ENCODE measurements at regions not wholly inside any gene's neighbourhood (a gene's known extent, or its start where the extent isn't known, plus 50 kb on each side); places are given as distances from the start of the nearest gene placed in this dataset.
A peak's percentile ranks its signal among the peaks of the same experiment; 100 is the strongest.
"Not testable (repeated sequence)": the region's sequence is repeated elsewhere in the genome, so short reads cannot be mapped to it uniquely, and the experiment has no call there.

DNA sequence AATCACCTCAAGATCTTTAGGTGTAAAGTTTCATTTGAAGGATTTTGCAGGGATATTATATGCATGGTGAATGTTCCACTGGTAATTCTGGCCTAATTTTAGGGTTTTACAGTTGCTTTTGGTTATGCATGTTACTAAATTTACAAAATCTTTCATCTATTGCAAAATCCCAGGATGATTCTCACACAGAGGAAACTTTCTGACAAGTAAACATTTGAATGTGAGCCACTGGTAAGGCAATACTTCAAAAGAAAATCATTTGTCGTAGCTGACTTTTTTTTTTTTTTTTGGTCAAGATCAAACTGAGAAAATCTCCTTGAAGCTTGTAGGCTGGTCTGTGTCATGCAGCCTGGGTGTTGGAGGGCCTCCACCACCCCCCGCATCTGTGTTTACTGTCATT, 141.9 kb upstream of the EXOC2 start:
- no peak for DNase-seq

DNA sequence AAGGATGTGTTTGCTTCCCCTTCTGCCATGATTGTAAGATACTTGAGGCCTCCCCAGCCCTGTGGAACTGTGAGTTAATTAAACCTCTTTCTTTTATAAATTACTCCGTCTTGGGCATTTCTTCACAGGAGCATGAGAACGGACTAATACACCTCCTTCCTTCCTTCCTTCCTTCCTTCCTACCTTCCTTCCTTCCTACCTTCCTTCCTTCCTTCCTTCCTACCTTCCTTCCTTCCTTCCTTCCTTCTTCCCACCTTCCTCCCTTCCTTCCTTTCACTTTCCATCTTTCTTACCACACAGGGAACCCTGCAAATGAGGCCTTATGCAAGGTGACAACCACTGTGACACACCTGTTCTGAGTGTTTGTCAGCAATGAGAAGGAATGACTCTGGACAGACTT, 141.3 kb upstream of the EXOC2 start:
- no peak for DNase-seq

- DNase-seq = not testable (repeated sequence)
Measured at GRCh38 chr6:832804-833203, 139.9 kb upstream of the EXOC2 start.

- DNase-seq = no peak
Measured at GRCh38 chr6:830667-831327, 137.9 kb upstream of the EXOC2 start.

DNA sequence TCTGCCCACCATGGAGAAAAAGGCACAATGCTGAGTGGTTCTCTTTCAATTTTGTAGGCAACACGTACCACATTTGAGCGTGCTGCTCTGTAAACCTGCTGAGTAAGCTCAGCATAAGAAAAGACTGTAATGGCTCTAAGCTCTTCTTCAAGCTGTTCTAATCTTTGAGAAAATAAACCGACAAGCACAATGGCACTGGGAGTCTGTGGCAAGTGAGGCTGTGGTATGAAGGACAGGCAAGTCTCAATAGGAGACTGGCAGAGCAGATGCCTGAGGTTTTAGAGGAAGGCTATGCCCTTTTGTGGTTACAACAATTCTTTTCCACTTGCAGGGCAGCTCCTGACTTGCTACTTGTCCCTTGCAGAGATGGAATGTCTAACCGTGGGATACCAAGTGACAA, 136.7 kb upstream of the EXOC2 start:
- DNase-seq = no peak

- no peak for DNase-seq
Measured at GRCh38 chr6:827431-827830, 134.5 kb upstream of the EXOC2 start.

DNA sequence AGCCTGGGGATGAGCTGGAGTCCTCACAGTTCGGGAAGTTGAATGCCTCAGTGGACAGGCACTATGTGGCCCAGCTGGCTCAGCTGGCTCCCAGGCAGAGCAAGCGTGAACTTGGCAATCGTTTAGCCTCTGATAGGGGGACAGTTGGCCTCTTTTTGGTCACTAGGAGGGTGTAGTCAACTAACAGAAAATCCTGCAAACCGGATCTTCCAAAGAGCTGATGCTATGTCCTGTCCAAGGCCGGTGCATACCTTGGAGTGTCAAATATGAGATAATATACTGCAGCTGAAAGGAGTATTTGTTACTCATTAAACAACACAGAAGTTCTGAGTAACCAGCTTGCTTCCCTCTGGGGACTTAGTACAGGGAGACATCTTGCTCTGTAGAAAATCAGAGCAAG, 126.2 kb upstream of the EXOC2 start:
- no peak for DNase-seq

DNA sequence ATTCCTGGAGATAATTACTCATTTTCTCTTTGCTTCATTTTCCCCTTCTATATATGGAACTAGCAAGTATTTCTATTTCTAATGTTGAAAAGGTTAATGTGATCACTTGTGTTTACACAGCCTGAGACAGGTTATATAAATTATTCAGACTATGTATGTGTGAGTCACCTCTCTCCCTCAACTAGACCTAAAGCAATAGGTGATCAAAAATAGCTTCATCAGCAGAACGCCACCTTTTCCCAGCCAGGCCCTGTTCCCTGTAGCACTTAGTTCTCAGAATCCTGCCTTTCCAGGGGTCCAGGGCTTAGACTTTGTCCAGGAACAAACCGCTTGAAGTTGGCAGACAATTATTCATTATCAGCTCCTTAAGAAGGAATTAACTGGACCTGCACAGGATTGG, 125.3 kb upstream of the EXOC2 start:
- DNase-seq = no peak

DNA sequence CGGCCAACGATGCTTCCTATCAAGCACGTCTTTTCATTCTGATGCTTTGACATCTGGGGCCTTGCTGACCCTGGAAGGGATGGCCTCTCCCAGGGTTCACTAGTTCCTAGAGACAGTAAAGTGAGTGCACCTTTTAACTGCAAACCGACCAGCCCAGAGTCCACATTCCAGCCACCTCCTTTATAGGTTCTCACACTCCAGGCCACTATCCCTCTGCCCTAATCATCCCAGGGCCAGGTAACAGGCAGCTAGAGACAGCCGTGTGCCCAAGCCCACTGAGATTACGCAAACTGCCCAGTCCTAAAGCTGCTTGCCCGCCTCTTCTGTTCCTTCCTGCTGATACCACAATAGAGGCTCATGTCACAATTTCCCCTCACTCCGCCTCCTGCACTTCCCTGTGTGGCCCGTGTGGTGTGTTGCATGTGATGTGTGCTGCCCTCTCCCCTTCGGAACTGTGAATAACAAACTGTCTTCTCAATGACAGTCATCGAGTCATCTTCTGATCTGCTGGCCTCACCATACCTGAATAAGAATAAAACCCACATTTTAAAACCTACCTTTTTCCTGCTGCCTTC, 123.7 kb upstream of the EXOC2 start:
- DNase-seq = peak; percentile 88 to 91

DNA sequence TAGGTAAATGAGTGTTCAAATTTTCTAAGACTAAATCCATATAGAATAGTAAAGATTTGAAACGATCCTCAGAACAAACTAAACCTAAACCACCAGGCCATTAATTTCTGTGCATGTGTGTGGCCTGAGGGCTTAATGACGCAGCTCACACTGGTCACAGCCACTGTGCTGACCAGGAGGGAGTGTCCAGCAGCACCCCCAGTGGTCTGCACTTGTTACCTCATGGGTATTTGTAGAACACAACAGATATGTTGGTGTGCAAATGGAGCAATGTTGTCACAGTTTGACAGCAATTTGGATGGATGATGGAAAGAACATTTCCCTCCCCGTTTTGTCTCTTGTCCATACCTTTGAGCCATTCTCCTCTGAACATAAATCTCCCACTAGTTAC, 122.4 kb upstream of the EXOC2 start:
- DNase-seq = peak in 1 of 2 experiments; percentile 1

GRCh38 chr6:814378-815347, 121.7 kb upstream of the EXOC2 start:
- DNase-seq = no peak

GRCh38 chr6:811831-812230, 118.9 kb upstream of the EXOC2 start:
- DNase-seq = no peak

DNA sequence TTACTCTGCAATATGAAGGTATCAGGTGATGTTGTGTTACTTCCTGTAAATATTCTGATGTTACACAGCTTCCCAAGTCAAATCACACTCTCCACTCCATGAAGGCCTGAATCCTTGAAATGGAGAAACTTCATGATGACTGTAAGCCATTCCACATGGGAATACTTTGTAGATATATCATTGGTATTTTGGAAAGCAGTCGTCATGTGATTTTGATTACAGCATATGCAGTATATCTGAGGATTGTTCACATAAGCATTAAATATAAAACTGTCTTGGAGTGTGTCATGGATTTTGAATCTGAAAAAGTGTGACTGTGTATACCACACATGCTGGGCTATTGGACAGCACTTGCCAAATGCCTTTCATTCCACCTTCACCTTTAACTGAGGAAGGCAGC, 118.3 kb upstream of the EXOC2 start:
- no peak for DNase-seq

- DNase-seq = no peak
Measured at GRCh38 chr6:804771-805170, 111.8 kb upstream of the EXOC2 start.

- no peak for DNase-seq
Measured at GRCh38 chr6:804317-804716, 111.4 kb upstream of the EXOC2 start.

- no peak for DNase-seq
Measured at GRCh38 chr6:803191-803977, 110.4 kb upstream of the EXOC2 start.

DNA sequence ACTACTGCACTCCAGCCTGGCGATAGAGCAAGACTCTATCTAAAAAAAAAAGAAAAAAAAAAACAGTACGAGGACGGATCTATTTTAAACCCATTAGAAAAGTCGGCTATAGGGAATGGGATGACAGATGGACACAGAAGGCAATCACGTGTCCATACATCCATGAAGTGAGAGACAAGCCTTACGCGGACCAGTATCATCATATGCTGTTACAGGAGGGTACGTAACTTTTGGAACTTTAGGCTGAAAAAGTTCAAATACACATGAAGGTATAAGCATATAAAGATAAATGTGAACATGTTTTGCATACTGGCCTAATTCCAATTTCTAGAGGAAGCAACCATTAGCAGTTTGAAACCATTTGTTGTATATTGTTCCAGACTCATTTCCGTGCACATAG, 109.8 kb upstream of the EXOC2 start:
- no peak for DNase-seq

DNA sequence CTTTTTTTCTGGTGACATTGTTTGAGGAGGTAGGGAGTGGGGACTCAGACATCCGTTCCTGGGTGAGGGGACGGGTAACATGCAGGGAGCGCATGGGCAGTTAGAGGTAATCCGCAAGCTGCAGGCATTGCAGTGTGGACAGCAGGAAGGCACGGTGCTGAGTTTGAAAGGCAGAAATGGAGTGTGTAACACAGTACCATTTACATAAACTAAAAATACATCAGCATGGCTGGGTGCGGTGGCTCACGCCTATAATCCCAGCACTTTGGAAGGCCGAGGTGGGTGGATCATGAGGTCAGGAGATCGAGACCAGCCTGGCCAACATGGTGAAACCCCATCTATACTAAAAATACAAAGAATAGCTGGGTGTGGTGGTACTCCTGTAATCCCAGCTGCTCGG, 109.3 kb upstream of the EXOC2 start:
- DNase-seq = not testable (repeated sequence)

DNA sequence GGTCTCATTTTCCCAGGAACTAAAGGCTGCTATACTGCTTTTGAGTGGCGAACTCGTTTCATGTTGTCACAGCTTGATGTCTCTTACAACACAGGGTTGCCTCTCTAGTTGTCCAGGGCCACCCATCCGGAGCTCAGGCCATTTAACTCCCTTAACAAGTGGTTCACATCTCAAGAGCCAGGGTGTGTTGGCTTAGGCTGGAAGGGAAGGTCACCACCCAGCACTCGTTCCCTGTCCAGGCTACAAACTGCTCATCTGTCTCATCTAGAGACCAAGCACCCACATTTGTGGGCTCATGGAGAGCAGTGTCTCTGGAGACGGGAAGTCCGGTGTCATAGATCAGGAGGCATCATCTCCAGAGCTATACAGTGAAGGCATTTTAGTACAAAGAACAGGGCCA, 106.8 kb upstream of the EXOC2 start:
- no peak for DNase-seq

DNA sequence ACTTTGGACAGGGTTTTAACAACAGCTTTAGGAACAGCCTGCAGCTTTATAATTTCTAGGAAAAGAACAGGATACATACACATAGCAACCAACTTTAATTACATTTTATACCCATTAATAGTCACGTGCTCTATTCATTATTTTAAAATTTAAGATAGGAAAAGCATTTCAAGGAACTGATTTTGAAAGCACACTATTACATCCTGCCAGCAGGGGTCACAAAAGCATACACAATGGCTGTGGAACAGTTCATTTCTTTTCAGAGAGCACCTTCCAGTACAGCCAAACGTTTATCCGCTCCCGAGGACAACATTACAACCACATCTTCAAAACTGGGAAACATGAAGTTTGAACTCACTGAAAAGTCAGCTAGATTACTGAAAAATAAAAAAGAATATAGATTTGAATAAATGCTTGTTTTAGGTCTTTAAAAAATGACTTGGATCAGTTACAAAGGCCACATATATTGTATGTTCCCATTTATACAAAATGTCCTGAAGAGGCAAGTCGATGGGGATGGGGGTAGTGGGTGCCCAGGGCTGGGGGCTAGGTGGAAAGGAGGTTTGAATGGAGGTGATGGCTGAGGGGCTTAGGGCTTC, 104.6 kb upstream of the EXOC2 start:
- peak; percentile 71 to 75 for DNase-seq

DNA sequence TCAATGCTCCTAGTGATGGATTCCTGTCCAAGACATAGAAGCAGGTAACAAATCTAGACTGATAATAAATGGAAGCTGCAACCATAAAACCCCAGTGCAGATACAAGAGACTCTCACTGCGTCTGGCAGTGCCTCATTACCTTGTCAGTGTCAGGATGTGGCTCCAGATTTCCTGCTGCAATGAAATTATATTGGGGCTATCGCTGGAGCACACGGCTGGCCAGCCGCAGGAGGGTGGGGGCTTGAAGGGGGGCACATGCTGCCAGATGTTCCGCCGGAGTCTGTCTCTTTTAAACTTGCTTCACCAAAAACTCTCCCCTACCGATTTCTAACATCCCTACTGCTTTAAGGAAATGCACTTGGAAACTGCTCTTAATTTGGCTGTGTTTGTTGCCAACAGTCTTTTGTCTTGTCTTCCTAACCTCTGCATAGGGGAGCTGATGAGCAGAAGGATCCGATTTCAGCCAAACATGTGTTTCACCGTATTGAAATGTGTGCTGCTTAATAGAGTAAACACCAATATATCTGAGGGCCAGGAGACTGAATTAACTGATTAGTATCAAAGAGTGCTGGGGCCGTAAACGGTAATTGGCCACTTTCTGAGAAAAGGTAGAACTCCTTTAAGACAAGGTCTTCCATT, 102.2 kb upstream of the EXOC2 start:
- DNase-seq = no peak

- no peak for DNase-seq
Measured at GRCh38 chr6:793261-793660, 100.3 kb upstream of the EXOC2 start.
